ENCODE measurements at regions not wholly inside any gene's neighbourhood (a gene's known extent, or its start where the extent isn't known, plus 50 kb on each side); places are given as distances from the start of the nearest gene placed in this dataset.

GRCh38 chr3:56976651-56977560 lies 83.6 kb upstream of the SPATA12 start:
- TF ChIP-seq, protein P1, sequence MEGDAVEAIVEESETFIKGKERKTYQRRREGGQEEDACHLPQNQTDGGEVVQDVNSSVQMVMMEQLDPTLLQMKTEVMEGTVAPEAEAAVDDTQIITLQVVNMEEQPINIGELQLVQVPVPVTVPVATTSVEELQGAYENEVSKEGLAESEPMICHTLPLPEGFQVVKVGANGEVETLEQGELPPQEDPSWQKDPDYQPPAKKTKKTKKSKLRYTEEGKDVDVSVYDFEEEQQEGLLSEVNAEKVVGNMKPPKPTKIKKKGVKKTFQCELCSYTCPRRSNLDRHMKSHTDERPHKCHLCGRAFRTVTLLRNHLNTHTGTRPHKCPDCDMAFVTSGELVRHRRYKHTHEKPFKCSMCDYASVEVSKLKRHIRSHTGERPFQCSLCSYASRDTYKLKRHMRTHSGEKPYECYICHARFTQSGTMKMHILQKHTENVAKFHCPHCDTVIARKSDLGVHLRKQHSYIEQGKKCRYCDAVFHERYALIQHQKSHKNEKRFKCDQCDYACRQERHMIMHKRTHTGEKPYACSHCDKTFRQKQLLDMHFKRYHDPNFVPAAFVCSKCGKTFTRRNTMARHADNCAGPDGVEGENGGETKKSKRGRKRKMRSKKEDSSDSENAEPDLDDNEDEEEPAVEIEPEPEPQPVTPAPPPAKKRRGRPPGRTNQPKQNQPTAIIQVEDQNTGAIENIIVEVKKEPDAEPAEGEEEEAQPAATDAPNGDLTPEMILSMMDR (IDR thresholded peaks at IDR 0.05): no peak
- TF ChIP-seq CHD4 (IDR thresholded peaks at IDR 0.05; ENCODE audit: borderline replicate concordance): no peak
- no peak for TF ChIP-seq POLR2A (IDR thresholded peaks at IDR 0.05; ENCODE audit: low read length)
